Astrocyte of the spinal cord (primary cell): ENCODE measurements at regions not wholly inside any gene's neighbourhood (a gene's known extent, or its start where the extent isn't known, plus 50 kb on each side); places are given as distances from the start of the nearest gene placed in this dataset.

Experiments used
- DNase-seq: peaks from one replicate; pipeline ENCODE4 v3.0.0; 2011; ENCODE audit warnings: low read depth, low spot score
- H3K4me3 ChIP-seq: 2 replicates; pipeline ENCODE4 v1.5.1; 2011; ENCODE audit warnings: low read depth, mild to moderate bottlenecking, low read length, moderate library complexity
- CTCF ChIP-seq: IDR thresholded peaks from 2 replicates; pipeline ENCODE4 v1.5.1; 2012; ENCODE audit warnings: low read depth, mild to moderate bottlenecking, low read length, inconsistent platforms
- in situ Hi-C: cut with HindIII; loops from 2 replicates; pipeline ENCODE4 v1.10.0; 2017; ENCODE audit warnings: low sequenced_read_pairs

DNA sequence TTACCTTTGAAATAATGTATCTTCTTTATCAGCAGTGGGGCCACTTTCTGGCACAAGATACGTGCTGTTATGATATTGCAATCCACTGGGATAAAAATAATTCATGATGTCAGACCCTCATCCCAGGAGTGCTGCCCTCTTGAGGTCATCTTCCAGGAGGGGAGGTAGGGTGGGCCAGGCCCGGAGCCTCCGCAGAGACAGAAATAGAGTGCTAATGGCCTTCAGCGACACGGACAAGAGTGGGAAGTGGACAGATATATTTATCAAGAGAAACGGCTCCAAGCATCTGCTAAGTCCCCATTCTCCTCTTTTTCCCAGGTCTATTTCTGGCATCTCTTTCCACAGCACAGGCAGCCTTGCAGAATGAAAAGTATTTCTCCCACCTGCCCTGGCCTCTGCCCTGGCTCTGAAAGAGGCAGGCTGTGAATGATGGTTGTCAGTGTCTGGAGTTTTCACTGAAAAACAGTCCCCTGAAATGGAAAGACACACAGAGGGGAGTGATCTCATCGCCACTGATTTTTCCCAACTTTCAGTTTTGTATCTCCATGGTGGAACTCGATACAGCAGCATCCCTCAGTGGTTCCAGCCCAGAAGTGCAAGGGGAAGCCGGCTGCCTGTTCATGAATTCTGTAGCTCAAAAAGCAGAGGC, 251.7 kb upstream of the MYO3A start:
- peak; percentile 41 for DNase-seq
- in situ Hi-C loops, result no loop called here
- TF ChIP-seq CTCF, result peak; percentile 80
- no peak overlapping the region for H3K4me3 ChIP-seq

GRCh38 chr10:25683344-25683743, 250.7 kb upstream of the MYO3A start:
- in situ Hi-C loops, result no loop called here
- no peak for TF ChIP-seq CTCF

DNA sequence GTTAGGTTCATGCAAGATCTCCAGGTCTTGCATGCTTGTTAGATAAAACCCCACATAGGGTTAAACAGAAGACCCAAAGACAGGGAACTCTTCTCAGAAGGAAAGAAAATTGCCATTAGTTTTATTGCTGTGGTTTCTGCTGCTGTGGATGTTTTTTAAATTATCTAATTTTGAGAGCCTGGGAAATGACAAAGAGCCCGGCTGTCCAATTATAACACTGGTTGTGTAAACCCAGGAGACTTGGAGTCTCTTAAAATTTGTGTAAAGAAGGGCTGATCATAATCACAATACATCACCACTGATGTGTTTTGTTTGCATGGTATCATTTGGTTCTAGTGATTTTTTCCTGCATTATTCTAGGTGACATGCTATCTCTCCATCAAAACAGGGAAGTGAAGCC, 246.5 kb upstream of the MYO3A start:
- no peak for TF ChIP-seq CTCF
- no peak overlapping the region for H3K4me3 ChIP-seq
- in situ Hi-C loops, result no loop called here
- no peak for DNase-seq

More at GRCh38 chr10:25683344-25683743, 250.7 kb upstream of the MYO3A start:
- DNase-seq, result no peak
- H3K4me3 ChIP-seq, result no peak overlapping the region

DNA sequence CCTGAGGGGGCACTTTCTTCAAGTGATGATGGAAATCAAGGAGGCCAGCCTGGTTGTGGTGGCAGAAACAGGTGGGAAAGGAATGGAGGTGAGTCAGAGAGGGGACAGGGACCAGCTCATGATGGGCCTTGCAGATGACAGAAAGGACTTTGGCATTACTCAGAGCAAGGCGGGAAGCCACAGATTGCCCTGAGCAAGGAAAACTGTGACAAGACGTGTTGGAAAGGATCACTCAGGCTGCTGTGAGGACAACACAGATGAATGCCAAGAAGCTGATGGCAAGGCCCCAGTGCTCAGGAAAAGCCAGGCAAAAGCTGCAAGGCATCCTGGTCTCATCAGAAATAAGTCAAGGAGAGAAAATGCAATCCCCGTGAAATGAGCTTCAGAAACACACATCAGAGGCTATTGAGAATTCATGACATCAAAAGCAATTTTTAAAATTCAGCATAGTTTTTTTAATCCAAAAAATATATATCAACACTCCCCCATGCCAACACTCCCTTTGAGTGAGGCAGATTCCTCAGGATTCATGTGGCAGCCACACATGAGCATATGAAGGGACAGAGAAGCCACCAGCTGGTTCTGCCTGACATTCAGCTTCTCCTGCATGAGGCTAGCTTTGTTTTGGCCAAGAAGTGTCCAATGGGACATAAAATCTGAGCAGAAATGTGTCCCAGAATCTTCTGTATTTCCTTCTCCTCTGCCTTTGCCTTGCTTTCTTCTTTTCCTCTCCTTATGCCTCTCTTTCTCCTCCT, 244.5 kb upstream of the MYO3A start:
- in situ Hi-C loops, result no loop called here
- no peak for TF ChIP-seq CTCF
- no peak overlapping the region for H3K4me3 ChIP-seq
- no peak for DNase-seq

GRCh38 chr10:25692761-25693160, 241.3 kb upstream of the MYO3A start:
- in situ Hi-C loops, result no loop called here
- DNase-seq, result no peak
- no peak overlapping the region for H3K4me3 ChIP-seq
- TF ChIP-seq CTCF, result no peak

- in situ Hi-C loops, result no loop called here
- no peak for TF ChIP-seq CTCF
- no peak for DNase-seq
- H3K4me3 ChIP-seq, result no peak overlapping the region
Measured at GRCh38 chr10:25694206-25694933, 239.7 kb upstream of the MYO3A start.
